DOHH2 (cell line): ENCODE measurements at regions not wholly inside any gene's neighbourhood (a gene's known extent, or its start where the extent isn't known, plus 50 kb on each side); places are given as distances from the start of the nearest gene placed in this dataset.

Experiments used
- CTCF ChIP-seq: fragments of 200-600 bp; sonication (generic); IDR thresholded peaks from one replicate; pipeline ENCODE4 v1.5.1; 2014; ENCODE audit warnings: antibody characterized with exemption, mild to moderate bottlenecking, low read depth, low read length; ENCODE audit not compliant: poor library complexity, severe bottlenecking
- EZH2phosphoT487 ChIP-seq: fragments of 200-600 bp; sonication (generic); IDR thresholded peaks from 2 replicates; pipeline ENCODE4 v1.6.1; 2017; ENCODE audit warnings: borderline replicate concordance, mild to moderate bottlenecking, antibody characterized with exemption, low read length, moderate library complexity, mixed read lengths

- TF ChIP-seq CTCF, result no peak
- TF ChIP-seq EZH2phosphoT487, result no peak
These were observed 73.8 kb downstream of the MRPL36 start for GRCh38 chr5:1725641-1726468.
